ENCODE measurements at regions not wholly inside any gene's neighbourhood (a gene's known extent, or its start where the extent isn't known, plus 50 kb on each side); places are given as distances from the start of the nearest gene placed in this dataset.

GRCh38 chr18:25830787-25831186 is 259.6 kb downstream of the SS18 start:
- dilution Hi-C loops (cut with MboI; ENCODE audit: extremely low pct_ligation_motif_present, low sequenced_read_pairs) (no loop called here), intact Hi-C loops (cut with micrococcal nuclease) (loop anchor here (5.0 kb wide), 1 partner anchor 518 kb away; no protein-coding TSS in a partner anchor)
- TF ChIP-seq EZH2 (IDR thresholded peaks at IDR 0.05; ENCODE audit: borderline replicate concordance, low read depth, low read length, severe bottlenecking) (no peak), FOS (IDR thresholded peaks at IDR 0.05; ENCODE audit: borderline replicate concordance, insufficient read depth, low read length) (peak; percentile 36), JUN (IDR thresholded peaks at IDR 0.05; ENCODE audit: borderline replicate concordance, insufficient read depth, insufficient read length, low read depth) (peak; percentile 17)
- Histone ChIP-seq H3K27ac (ENCODE audit: insufficient read depth, low read depth, low read length) (no peak overlapping the region), H3K4me2 (ENCODE audit: insufficient read depth, low read length) (no peak overlapping the region), H3K9ac (replicated peaks; ENCODE audit: extremely low read depth, insufficient read depth, low read length) (no peak overlapping the region), H3K9me1 (replicated peaks; ENCODE audit: control insufficient read depth, extremely low read depth, insufficient read depth, low read length) (no peaks in the 10 kb centered on the region), H4K20me1 (replicated peaks; ENCODE audit: control insufficient read depth, extremely low read depth, insufficient read depth, low read length) (no peaks in the 10 kb centered on the region), H3K9me3 (replicated peaks; ENCODE audit: control insufficient read depth, insufficient read depth, low read length) (no peaks in the 10 kb centered on the region), H3K79me2 (ENCODE audit: control insufficient read depth, insufficient read depth, low read length) (no peaks in the 10 kb centered on the region), H3K27me3 (ENCODE audit: control insufficient read depth in 2 of 2, insufficient read depth in 2 of 2, low read length in 2 of 2) (peaks cover 0 to 5% of the 10 kb centered on the region in 2 experiments), H3K4me1 (ENCODE audit: control insufficient read depth, extremely low read depth, insufficient read depth, low read length) (peaks cover 4% of the 10 kb centered on the region), H3K36me3 (ENCODE audit: control insufficient read depth in 2 of 2, extremely low read depth in 1 of 2, insufficient read depth in 2 of 2, low read length in 2 of 2) (no peaks in the 10 kb centered on the region), H2AFZ (ENCODE audit: low read depth, low read length) (no peak overlapping the region), H3K4me3 (replicated peaks in 1 of 3; ENCODE audit: insufficient read depth in 1 of 3, low read depth in 1 of 3, low read length in 3 of 3) (no peak overlapping the region)
- DNase-seq (ENCODE audit: low read depth, low spot score) = peak; percentile 80
- peak; percentile 94 for FAIRE-seq
- CTCF ChIA-PET = interaction anchor here (0.6 to 2.4 kb wide), 5 partner anchors 9 to 1287 kb away, joined by 3 to 9 read pairs (median 4); partner anchors contain the start of gene ZNF521
- BruUV-seq (replicated peaks) = no TSS peak
- POLR2A ChIA-PET = no interaction called here

- Histone ChIP-seq H3K9me1 (replicated peaks; ENCODE audit: control insufficient read depth, extremely low read depth, insufficient read depth, low read length) (no peaks in the 10 kb centered on the region), H3K9me3 (replicated peaks; ENCODE audit: control insufficient read depth, insufficient read depth, low read length) (no peaks in the 10 kb centered on the region), H3K79me2 (ENCODE audit: control insufficient read depth, insufficient read depth, low read length) (no peaks in the 10 kb centered on the region), H3K4me2 (ENCODE audit: insufficient read depth, low read length) (no peak overlapping the region), H3K9ac (replicated peaks; ENCODE audit: extremely low read depth, insufficient read depth, low read length) (no peak overlapping the region), H3K36me3 (ENCODE audit: control insufficient read depth in 2 of 2, extremely low read depth in 1 of 2, insufficient read depth in 2 of 2, low read length in 2 of 2) (no peaks in the 10 kb centered on the region), H3K4me3 (replicated peaks in 1 of 3; ENCODE audit: insufficient read depth in 1 of 3, low read depth in 1 of 3, low read length in 3 of 3) (no peak overlapping the region), H3K27me3 (ENCODE audit: control insufficient read depth in 2 of 2, insufficient read depth in 2 of 2, low read length in 2 of 2) (no peaks in the 10 kb centered on the region), H3K27ac (ENCODE audit: insufficient read depth, low read depth, low read length) (no peak overlapping the region), H3K4me1 (ENCODE audit: control insufficient read depth, extremely low read depth, insufficient read depth, low read length) (peaks cover 4% of the 10 kb centered on the region), H4K20me1 (replicated peaks; ENCODE audit: control insufficient read depth, extremely low read depth, insufficient read depth, low read length) (no peaks in the 10 kb centered on the region), H2AFZ (ENCODE audit: low read depth, low read length) (peak overlapping the region; percentile 3)
- DNase-seq (ENCODE audit: low read depth, low spot score) (peak; percentile 37), FAIRE-seq (peak; percentile 72)
- POLR2A ChIA-PET = no interaction called here
- no TSS peak for BruUV-seq (replicated peaks)
- intact Hi-C loops (cut with micrococcal nuclease) (no loop called here), dilution Hi-C loops (cut with MboI; ENCODE audit: extremely low pct_ligation_motif_present, low sequenced_read_pairs) (no loop called here)
- TF ChIP-seq JUN (IDR thresholded peaks at IDR 0.05; ENCODE audit: borderline replicate concordance, insufficient read depth, insufficient read length, low read depth) (no peak), FOS (IDR thresholded peaks at IDR 0.05; ENCODE audit: borderline replicate concordance, insufficient read depth, low read length) (no peak)
- CTCF ChIA-PET = interaction anchor here (1.1 to 1.5 kb wide), 2 partner anchors 9 to 950 kb away, joined by 3 to 4 read pairs; no protein-coding TSS in a partner anchor
Measured at GRCh38 chr18:25827961-25828561, 262.4 kb downstream of the SS18 start.
